Ascending aorta (tissue), 2 donors: ENCODE measurements at regions not wholly inside any gene's neighbourhood (a gene's known extent, or its start where the extent isn't known, plus 50 kb on each side); places are given as distances from the start of the nearest gene placed in this dataset.

Experiments
- DNase-seq, 2 donors: peaks; one replicate each; pipeline ENCODE4 v3.0.0-alpha.2; 2019; ENCODE audit warnings: low spot score in 2 of 2
- H3K27ac ChIP-seq, 2 donors: fragments of 200-600 bp; sonication (generic); one replicate each; pipeline ENCODE4 v1.5.1; 2016 to 2017; ENCODE audit warnings: mild to moderate bottlenecking in 1 of 2
- H3K27me3 ChIP-seq: fragments of 200-600 bp; sonication (generic); one replicate; pipeline ENCODE4 v1.5.1; 2017
- H3K36me3 ChIP-seq, 2 donors: fragments of 200-600 bp; sonication (generic); one replicate each; pipeline ENCODE4 v1.5.1; 2016
- H3K4me1 ChIP-seq, 2 donors: fragments of 200-600 bp; sonication (generic); one replicate each; pipeline ENCODE4 v1.5.1; 2016 to 2017; ENCODE audit warnings: mild to moderate bottlenecking in 1 of 2
- H3K4me3 ChIP-seq, 2 donors: fragments of 200-600 bp; sonication (generic); one replicate each; pipeline ENCODE4 v1.5.1; 2016 to 2017; ENCODE audit warnings: mild to moderate bottlenecking in 1 of 2
- H3K9me3 ChIP-seq, 2 donors: fragments of 200-600 bp; sonication (generic); one replicate each; pipeline ENCODE4 v1.5.1; 2016
- intact Hi-C: fragments of 100-400 bp; cut with DNase I; formaldehyde crosslinking; loops from one replicate; pipeline ENCODE4 v1.15.1; 2023
- TF ChIP-seq, protein P1 (sequence below), 3 experiments: fragments of 200-600 bp in 2 of 3; fragments of 450-650 bp in 1 of 3; sonication (generic) in 2 of 3; IDR thresholded peaks; one replicate each; pipeline ENCODE4 v1.5.1; 2016 to 2019; ENCODE audit warnings: antibody characterized with exemption in 3 of 3, mild to moderate bottlenecking in 1 of 3, moderate library complexity in 1 of 3

DNA sequence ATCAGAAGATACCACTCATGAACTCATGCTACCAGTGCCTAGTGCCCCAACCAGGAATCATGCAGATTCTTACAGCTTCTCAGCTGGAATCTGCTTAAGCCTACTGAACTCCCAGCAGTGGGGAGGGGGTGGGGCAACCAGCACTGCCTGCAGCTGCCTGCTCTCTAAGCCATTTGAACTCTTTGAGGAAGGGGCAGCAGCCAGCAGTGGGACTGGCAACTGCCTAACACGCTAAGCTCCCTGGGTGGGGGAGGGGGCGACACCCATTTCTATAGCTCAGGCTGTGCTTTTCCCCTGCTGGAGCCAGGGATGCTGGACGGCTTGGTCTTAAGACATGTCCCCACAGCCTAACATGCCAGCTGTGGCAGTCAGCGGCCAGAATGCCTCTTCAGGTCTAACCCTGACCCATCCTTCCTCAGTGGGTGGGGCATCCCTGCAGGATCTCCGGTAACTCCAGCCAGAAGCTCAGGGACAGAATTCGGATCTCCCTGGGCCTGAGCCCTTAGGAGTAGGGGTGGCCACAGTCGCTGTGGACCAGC lies 889.7 kb downstream of the CDH9 start:
- Histone ChIP-seq H3K27me3 (no peaks in the 10 kb centered on the region), H3K9me3 (no peaks in the 10 kb centered on the region), H3K36me3 (no peaks in the 10 kb centered on the region), H3K4me1 (no peaks in the 10 kb centered on the region), H3K4me3 (no peak overlapping the region), H3K27ac (no peak overlapping the region)
- TF ChIP-seq, protein P1, sequence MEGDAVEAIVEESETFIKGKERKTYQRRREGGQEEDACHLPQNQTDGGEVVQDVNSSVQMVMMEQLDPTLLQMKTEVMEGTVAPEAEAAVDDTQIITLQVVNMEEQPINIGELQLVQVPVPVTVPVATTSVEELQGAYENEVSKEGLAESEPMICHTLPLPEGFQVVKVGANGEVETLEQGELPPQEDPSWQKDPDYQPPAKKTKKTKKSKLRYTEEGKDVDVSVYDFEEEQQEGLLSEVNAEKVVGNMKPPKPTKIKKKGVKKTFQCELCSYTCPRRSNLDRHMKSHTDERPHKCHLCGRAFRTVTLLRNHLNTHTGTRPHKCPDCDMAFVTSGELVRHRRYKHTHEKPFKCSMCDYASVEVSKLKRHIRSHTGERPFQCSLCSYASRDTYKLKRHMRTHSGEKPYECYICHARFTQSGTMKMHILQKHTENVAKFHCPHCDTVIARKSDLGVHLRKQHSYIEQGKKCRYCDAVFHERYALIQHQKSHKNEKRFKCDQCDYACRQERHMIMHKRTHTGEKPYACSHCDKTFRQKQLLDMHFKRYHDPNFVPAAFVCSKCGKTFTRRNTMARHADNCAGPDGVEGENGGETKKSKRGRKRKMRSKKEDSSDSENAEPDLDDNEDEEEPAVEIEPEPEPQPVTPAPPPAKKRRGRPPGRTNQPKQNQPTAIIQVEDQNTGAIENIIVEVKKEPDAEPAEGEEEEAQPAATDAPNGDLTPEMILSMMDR (IDR thresholded peaks at IDR 0.05) = no peak
- no peak for DNase-seq
- intact Hi-C loops = no loop called here

DNA sequence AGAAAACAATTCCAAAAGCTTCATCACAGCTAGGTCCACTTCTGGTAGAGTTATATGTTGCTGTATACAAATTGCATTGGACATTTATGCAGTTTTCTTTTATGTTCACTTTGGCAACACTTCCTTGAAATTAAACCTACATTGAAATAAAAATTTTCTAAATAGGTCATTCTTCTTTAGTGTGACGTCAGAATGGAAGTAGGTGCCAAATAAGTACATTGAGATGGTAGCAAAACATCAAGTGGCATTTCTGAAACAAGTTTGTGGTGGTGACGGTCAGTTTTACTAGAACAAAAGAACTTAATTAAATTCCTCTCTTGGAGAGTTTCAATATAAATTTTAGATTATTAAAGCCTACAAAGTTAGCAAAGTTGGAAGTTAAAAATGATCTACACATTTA lies 895.1 kb downstream of the CDH9 start:
- H3K9me3 ChIP-seq = no peaks in the 10 kb centered on the region
- H3K4me1 ChIP-seq = no peaks in the 10 kb centered on the region
- H3K27me3 ChIP-seq = no peaks in the 10 kb centered on the region
- no peak overlapping the region for H3K4me3 ChIP-seq
- intact Hi-C loops = no loop called here
- H3K27ac ChIP-seq = no peak overlapping the region
- no peak for DNase-seq
- TF ChIP-seq, protein P1 (IDR thresholded peaks at IDR 0.05) = no peak
- H3K36me3 ChIP-seq = no peaks in the 10 kb centered on the region

DNA sequence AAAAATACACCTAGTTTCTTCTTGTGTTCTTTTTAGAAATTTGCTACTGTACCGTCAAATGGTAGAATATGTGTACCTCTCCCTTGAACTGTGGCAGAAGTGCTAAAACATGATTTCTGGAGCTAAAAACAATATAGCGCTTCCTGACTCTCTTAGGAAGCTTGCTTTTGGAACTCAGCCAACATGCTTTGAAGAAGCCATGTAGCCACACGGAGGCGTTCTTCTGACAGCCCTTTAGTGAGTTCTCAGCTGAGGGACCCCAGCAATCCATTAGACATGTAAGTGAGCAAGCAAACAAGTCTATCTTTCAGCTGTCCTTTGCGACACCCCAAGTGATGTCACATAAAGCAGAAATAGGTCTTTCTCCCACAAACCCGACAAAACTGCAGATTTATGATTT lies 917.0 kb downstream of the CDH9 start:
- H3K36me3 ChIP-seq = no peaks in the 10 kb centered on the region
- intact Hi-C loops = no loop called here
- TF ChIP-seq, protein P1 (IDR thresholded peaks at IDR 0.05) = no peak
- DNase-seq = no peak
- no peaks in the 10 kb centered on the region for H3K27me3 ChIP-seq
- H3K4me1 ChIP-seq = no peaks in the 10 kb centered on the region
- no peak overlapping the region for H3K4me3 ChIP-seq
- H3K27ac ChIP-seq = no peak overlapping the region
- H3K9me3 ChIP-seq = no peaks in the 10 kb centered on the region

DNA sequence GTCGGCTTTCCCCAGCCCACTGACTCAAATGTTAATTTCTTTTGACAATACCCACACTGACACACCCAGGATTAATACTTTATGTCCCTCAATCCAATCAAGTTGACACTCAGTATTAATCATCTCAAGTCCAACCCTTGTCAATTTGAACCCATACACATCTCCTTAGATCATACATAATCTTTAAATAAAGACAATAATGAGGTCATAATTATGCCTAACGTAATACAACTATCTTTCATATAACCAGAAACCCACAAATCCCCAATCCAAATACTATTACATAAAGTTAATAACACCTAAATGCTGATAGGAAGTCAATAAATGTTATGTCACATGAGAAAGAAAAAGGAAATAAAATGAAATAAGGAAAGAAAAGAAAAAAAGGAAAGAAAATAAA lies 934.2 kb downstream of the CDH9 start:
- no peaks in the 10 kb centered on the region for H3K27me3 ChIP-seq
- no peaks in the 10 kb centered on the region for H3K36me3 ChIP-seq
- no peak overlapping the region for H3K4me3 ChIP-seq
- H3K4me1 ChIP-seq = no peaks in the 10 kb centered on the region
- H3K27ac ChIP-seq = no peak overlapping the region
- H3K9me3 ChIP-seq = no peaks in the 10 kb centered on the region
- TF ChIP-seq, protein P1 (IDR thresholded peaks at IDR 0.05) = no peak
- intact Hi-C loops = no loop called here
- DNase-seq = no peak

DNA sequence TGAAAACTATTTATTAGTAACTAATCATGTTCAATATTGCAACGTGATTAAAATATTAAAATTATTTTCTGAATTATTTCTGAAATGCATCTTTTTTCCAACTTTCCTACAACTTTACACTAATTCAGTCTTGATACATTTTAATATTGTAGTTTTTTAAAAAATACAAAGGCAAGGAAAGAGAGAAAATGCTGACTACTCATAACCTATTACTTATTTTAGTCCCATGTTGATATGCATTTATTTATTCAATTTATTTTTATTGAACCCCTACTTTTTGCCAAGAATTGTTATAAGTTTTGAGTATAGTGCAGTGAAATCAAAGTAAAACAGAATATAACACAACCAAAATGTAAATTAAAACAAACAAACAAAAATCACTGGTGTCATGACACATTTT lies 978.2 kb downstream of the CDH9 start:
- no peak overlapping the region for H3K27ac ChIP-seq
- TF ChIP-seq, protein P1 (IDR thresholded peaks at IDR 0.05) = no peak
- intact Hi-C loops = no loop called here
- H3K4me1 ChIP-seq = no peaks in the 10 kb centered on the region
- no peak for DNase-seq
- H3K27me3 ChIP-seq = no peaks in the 10 kb centered on the region
- H3K9me3 ChIP-seq = no peaks in the 10 kb centered on the region
- H3K4me3 ChIP-seq = no peak overlapping the region
- no peaks in the 10 kb centered on the region for H3K36me3 ChIP-seq

DNA sequence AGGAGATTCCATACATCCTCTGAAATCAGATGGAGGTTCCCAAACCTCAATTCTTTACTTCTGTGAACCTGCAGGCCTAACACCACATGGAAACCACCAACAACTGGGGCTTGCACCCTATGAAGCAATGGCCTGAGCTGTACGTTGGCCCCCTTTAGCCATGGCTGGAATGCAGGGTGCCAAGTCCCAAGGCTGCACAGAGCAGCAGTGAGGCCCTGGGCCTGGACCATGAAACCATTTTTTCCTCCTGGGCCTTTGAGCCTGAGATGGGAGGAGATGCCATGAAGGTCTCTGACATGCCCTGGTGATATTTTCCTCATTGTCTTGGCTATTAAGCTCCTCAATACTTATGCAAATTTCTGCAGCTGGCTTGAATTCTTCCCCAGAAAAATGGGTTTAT lies 983.8 kb downstream of the CDH9 start:
- DNase-seq = no peak
- no peaks in the 10 kb centered on the region for H3K4me1 ChIP-seq
- TF ChIP-seq, protein P1 (IDR thresholded peaks at IDR 0.05) = no peak
- no peaks in the 10 kb centered on the region for H3K27me3 ChIP-seq
- H3K4me3 ChIP-seq = no peak overlapping the region
- intact Hi-C loops = no loop called here
- no peaks in the 10 kb centered on the region for H3K9me3 ChIP-seq
- no peaks in the 10 kb centered on the region for H3K36me3 ChIP-seq
- no peak overlapping the region for H3K27ac ChIP-seq
